ENCODE measurements at regions not wholly inside any gene's neighbourhood (a gene's known extent, or its start where the extent isn't known, plus 50 kb on each side); places are given as distances from the start of the nearest gene placed in this dataset.

DNA sequence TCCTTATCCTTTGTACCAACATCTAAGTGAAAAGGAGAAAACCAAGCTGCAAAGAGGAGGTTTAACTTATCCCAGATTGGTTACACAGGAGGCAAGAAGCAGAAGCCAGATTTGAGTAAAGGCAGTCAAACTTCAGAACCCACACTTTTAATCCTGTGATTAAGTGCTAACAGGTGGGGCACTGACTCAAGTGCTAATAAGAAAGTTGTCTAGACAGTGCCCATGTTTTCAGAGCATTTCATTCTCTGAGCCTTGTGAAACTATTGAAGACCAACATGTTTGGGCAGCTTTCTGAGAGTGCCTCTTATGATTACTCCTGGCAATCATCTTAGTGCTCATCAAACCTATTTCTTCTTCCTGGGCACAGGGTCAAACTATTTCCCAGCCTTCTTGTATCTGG lies 380.8 kb downstream of the KCNRG start:
- no peak for DNase-seq

DNA sequence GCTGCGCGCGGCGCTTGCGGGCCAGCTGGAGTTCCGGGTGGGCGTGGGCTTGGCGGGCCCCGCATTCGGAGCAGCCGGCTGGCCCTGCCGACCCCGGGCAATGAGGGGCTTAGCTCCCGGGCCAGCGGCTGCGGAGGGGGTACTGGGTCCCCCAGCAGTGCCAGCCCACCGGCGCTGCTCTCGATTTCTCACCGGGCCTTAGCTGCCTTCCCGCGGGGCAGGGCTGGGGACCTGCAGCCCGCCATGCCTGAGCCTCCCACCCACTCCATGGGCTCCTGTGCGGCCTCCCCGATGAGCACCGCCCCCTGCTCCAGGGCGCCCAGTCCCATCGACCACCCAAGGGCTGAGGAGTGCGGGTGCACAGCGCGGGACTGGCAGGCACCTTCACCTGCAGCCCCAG lies 381.4 kb downstream of the KCNRG start:
- peak in 1 of 5 donors; percentile 3 for DNase-seq

DNA sequence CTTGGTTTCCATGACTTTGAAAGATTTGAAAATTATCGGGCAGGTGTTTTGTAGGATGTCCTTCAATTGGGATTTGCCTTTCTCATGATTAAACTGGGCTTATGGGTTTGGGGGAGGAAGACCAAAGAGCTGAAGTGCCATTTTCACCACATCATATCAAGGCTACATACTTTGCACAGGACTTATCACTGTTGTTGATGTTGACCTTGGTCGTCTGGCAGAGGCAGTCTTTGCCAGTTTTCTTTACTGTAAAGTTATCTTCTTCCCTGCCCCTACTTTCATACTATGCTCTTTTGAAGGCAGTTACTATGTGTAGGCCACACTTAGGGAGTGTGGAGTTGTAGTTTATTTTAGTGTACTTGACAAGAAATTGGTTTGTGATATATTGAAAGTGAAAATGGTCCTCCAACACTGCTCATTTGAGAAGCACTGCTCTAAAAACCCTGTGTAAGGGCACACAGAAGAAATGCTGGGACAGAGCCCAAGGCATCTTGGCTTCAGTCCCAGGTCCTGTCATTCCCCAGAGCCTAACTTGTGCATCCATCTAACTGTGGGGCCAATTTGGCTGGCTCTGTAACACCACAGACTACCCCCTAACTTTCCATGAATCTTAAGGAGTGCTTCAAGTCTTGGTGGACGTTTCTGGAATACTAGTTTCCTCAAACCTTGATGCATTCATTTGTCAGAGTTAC lies 384.9 kb downstream of the KCNRG start:
- DNase-seq, result no peak

DNA sequence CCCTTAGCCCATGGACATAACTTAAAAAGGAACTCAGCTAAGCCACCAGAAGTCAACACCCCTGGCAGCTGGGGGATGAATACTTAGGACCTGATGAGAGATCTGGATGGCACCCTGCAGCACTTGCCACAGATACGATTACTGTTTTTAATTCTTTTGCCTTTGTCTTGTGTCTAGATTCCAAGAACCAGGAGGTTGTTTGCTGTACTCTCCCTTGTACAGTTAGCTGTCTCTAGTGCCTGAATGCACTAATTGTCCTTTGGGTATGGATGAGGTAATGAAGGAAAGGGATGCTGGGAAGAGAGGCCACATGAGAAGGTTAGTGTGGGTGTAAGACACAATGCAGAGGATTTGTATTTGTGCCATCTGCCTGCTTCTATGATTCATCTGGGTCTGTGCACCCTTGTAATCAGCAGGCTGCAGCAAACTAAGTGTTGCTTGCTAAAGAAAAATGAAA lies 385.8 kb downstream of the KCNRG start:
- DNase-seq, result no peak

DNA sequence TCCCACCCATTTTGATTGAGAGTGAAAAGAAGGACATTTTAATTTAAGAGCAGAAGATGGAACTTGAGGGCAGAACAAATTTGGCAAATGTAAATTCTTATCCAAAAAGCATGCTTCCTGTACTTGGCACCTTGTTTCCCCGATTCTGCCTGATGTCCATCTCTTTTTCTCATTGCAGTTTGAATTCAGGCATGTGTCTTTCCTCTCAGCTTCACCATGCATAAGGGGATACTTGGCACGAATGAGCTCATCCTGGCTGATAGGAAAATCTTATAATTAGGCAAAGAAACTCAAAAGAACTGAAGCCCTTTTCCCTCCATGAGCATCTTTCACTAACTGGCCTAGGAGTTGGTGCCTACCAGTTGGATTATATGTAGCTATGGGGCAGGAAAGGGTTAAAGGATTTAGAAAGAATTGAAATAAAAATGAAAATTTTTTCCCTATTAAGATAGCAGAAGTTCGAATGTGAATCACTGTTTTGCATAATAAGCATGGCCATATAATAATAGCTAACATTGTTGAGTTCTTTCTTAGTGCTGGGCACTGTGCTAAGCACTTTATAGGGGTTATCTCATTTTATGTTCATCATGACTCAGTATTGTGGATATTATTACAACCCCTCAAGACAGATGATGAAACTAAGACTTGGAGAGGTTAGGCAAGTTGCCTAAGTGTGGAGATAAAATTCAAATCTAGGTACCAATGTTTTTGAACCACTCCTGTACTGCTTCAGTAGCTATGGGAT lies 386.6 kb downstream of the KCNRG start:
- no peak for DNase-seq

DNA sequence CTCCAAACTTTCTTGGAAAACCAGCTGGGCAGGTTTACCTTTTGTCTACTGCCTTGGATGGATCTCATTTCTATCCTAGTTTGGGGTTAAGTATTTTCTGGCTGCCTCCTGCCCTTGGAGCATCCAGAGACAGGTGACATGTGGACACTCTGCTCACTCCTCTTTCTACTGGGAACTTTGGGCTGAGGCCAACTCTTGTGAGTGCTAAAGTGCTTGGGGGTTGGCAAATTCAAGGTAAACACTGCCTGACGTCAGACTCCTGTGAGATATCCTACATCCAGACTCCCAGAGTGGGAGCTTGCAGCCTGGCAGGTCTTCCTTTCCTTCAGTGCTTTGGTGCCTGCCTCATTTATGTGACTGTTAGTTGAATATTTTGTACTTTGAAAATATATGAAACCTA lies 388.1 kb downstream of the KCNRG start:
- no peak for DNase-seq

DNA sequence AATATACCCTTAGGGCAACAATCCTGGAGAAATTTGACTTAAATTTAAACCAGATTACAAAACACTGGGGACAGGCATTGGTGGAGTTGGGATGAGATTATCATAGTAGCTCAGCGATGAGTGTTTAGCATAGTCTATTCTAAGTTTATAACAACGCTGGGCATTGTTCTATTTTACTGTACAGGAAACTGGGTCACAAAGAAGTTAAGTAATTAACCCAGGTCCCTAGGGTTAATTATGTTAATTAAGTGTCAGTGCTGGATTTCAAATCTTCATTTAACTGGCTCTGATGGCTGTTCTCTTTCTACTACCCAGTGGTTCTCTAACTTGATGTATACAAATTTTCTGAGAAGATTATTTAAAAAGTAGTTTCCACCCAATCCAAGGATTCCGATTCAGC lies 388.9 kb downstream of the KCNRG start:
- no peak for DNase-seq

DNA sequence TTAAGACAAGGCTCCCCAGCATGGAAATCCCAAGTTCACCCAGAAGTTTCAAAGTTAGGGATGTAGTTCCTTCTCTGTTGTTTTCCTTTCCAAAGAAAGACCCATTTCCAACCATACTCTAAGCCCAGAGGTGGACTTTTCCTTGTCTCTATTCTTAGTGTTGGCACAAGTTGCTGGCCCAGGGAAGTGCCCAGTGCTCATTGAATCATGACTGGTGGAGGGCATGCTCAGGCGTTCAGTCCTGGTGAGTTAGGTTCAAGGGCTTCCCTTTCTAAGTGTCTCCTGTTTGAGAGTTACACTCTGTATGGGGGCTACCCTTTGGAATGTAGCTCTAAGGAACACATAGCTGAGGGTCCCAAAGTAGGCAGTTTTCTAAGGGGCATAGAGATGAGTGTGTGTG lies 389.5 kb downstream of the KCNRG start:
- DNase-seq, result no peak

DNA sequence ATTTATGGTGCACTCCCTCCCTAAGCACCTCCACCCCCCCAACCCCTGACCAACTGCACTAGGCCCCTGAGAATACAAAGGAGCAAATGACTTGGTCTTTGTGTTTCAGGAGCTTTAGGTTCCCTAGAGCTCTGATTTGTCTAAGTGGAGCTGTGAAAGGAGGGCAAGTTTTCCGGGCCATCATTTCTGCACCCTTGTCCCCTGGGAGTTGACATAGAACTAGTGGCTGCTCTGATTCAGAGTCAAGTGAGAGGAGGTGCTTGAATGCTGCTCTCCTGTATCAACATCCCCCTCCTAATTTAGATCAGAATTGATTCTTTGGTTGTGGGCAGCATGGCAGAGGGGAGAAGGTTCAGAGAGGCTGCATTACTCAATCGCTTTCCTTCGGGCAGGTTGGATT lies 391.6 kb downstream of the KCNRG start:
- no peak for DNase-seq

DNA sequence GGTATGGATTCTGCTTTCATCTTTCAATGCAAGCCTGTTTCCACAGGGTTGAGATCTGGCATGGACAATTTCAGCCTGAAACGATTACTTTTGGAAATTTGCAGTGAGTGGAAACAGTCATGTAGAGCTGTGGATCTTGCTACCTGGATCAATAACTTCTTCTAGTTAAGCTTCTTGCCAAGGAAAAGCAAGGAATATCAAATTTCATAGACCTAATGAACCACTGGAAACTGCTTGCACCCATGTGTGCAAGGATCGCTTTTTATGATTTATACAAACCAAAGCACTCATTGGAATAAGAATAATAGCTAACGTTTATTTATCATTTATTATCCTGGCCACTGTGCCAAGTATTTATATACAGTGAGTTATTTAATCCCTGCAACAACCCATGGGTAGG lies 392.8 kb downstream of the KCNRG start:
- DNase-seq, result no peak

DNA sequence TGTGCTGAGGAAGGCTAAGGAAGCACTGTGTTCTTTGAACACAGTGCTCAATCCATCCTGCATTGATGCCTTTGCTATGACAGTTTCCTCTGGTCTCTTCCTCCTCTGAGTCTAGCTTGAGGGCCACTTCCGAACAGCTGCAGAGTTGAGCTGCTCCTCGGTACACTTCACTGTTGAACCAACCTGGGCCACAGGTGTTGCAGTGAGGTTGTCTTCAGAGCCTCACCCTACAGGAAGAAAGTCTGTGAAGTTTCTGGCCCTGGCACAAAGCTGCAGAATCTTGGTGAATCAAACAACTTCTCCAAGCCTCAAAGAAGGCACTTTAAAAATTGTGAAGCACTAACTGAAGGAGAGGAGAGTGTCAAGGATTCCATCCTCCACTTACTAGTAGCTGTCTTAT lies 394.0 kb downstream of the KCNRG start:
- DNase-seq, result no peak

DNA sequence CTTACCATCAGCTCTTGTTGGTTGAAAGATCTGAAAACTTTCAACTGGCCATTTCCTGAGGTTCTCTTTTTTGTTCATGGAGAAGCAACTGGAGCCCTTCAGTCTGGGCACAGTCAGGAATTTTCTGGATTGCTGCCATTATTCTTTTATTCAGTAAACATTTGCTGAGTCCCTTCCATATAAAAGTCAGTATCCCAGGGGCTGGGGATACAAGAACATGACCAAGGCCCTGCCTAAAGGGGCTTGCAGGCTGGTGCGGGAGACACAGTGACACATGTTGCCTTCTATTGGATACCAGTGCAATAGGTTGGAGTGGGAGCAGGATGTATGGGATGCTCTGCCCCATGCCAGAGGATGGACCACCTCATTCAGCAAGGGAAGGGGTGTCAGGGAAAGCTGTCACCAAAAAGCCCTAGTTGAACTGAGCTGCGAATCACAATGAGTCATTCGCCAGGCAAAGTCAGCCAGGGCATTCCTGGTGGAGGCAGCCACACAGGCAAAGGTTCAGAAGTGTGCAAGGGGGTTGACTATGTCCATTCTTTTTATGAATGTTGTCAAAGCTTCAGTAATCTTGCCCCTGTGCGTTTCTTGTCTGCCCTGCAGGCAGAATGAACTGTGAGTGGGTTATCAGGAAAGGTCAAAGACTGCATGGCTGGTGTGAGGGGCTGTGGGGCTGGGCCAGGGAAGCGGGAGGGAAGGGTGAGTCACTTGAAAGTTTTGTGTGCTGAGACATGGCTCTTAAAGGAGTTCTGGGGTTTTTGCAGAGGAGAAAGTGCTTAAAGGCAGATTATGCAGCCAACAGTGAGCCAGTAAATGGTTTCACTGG lies 395.9 kb downstream of the KCNRG start:
- no peak for DNase-seq

DNA sequence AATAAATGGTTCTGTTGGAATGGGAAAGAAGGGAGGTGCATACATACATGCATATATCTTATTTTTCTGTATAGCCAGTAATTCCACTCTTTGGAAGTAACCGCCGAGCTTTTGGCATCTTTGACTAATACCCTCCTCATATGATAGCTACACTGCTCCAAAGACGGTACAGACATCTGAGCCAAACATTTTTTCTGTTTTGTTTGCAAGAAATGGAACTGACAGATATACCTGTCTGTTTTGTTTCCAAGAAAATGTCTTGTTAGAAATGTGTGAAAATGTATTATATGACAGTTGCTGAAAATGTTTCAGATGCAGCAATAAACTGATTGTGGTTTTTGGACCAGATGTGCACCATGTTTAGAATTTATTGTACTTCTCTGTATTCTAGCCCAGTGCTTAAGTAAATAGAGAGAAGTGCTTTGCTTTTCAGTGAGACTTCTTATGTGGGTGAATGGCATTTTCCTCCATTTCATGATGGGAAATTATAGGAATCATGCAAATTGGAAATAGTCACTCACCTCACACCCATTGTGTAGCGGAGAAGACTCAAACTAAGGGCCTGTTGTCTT lies 396.9 kb downstream of the KCNRG start:
- no peak for DNase-seq

DNA sequence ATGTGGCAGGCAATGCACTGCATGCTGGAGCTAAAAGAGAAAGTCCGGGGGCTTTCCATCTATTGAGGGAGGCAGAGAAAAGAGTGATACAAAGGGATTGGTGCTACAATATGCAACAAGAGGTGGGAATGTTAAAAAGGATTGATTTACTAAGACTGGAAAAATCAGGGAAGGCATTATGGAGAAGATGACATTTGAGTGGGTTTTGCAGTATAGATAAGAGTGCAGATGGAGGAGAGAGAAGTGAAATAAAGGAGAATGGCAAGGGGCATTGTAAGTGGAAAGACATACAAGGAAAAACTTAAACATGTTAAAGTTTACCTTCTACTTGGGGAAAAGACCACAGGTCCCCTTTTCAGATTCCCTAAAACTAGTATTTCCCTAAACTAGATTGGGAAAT lies 399.4 kb downstream of the KCNRG start:
- no peak for DNase-seq

DNA sequence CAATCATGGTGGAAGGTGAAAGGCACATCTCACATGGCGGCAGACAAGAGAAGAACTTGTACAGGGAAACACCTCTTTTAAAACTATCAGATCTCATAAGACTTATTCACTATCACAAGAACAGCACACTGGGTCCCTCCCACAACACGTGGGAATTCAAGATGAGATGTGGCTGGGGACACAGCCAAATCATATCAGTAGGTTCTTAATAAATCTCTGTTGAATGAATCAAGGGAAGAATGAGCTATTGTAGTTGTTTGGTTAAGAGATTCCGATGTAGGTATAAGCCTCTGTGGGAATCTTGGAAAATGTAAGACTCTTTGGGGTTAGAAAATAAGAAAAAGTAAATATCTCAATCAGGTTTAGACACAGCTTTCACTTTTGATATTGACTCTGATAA lies 400.2 kb downstream of the KCNRG start:
- no peak for DNase-seq

DNA sequence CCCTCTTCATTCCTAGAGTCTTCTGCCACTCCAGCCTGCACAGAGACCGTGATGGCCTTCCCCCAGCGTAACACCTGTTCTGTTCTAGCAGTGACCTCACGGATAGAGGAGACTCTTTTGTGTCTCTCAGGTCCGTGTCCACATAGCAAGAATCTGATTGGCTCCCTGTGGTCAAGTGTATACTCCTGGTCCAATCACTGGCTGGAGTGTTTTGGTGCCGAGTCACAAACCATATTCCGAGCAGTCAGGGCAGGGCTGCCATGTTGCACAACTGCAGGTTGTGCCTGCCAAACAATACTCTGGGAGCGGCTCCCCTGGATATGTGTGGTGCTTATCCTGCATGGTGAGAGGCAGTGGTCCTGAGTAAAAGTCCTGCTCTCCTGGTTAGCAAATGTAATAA lies 402.4 kb downstream of the KCNRG start:
- no peak for DNase-seq

DNA sequence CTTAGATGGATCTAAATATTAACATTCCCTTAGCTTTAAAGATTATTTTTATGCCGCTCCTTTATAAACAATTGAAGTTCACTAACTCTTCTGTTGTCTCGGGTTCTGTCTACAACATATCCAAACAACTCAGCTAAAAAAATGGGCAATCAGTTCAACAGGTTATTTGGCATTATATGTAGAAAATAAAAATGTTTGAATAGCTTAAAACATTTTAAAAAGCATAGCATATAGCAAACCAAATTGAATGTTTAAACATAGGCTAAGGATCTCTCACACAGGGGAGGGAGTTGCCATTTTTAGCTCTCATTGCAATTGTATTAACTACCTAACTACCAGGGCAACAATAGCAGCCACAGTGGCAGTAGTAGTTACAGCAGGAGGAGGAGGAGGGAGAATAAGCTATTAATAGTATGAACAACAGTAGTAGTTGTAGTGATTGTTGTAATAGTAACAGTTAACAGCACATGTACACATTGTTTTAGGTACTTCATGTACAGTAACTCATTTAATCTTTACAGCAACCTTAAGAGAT lies 404.2 kb downstream of the KCNRG start:
- no peak for DNase-seq

DNA sequence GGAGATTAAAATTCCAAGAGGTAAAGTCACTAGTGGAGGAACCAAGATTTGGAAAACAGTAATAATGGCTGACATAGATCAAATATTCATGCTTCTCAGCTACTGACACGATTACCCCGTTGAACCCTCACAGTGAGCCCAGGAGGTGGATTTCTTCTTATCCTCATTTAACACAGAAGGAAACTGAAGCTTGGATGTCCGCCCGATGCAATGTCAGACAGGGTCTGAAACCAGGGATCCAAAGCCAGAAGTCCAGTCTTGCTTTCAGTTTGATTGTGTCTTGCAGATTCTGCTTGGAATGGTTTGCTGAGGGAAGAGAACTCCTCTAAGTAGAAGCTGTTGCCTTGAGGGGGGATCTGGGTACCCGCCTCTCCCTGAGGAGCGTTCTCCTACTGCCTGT lies 404.7 kb downstream of the KCNRG start:
- DNase-seq, result no peak

DNA sequence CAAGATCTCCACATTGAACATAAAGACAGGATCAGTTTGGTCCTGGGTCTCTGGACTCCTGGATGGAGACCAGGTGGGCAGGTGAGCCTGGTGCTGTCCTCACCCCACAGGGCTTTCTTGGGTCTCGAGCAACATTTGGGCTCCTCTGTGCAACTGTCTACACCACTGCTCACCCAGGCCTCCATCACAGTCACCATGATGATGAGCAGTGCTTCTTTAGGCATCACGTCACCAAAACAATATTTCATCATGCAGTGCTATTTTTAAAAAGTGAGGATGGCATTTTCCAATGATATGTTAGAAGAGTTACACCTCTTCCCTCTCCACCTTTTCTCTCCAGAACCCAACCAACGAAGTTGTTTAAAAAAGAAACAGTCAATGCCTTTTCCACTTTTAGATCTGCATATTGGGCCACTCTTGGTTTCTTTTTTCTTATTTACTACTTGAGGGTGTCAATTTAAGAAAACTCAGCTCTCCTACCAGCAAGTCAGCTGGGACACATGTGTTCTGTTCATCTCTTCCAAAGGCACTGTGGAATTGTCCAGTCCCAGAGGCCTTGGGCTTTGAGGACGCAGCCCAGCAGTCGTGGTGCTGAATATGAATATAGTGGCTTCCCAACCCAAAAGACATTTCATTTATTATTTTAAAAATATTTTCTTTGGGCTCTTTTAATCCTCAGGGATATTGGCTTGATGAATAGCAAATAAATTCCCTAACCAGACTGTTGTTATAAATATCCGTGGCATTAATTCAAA lies 405.7 kb downstream of the KCNRG start:
- no peak for DNase-seq

DNA sequence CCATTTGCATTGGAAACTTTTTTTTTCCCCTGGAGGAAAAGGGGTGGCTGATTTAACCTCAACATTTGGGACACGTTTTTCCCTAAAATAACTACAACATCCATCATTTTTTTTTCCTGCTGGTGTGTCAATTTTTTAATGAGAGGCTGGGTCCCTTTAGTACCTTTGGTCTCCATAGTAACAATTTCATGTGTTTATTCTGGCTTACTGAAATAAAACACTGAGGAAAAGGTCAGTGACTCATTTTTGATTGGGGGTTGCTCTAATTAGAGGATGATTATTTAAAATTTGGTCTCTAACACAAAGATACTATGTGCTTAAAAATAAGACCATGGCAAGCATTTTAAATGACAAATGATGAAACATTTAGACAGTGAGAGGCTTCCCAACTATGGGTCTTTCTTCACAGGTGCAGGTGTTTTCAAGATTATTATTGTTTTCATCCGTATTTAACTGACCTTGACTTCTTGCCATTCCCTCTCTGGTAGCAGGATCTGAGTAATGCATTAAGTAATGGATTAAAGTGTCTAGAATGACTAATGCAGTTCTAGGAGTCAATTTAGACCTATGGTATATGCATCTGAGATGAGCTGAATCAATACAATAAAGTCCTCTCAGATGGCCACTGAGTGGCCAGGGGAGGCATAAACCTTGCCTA lies 406.4 kb downstream of the KCNRG start:
- DNase-seq, result no peak
